ENCODE measurements at regions not wholly inside any gene's neighbourhood (a gene's known extent, or its start where the extent isn't known, plus 50 kb on each side); places are given as distances from the start of the nearest gene placed in this dataset.

- no peak for TF ChIP-seq EZH2 (IDR thresholded peaks at IDR 0.05; ENCODE audit: insufficient read depth, poor library complexity, severe bottlenecking)
- no peak for TF ChIP-seq EZH2phosphoT487 (IDR thresholded peaks at IDR 0.05; ENCODE audit: insufficient read depth, low read depth)
These were observed 504.5 kb downstream of the IRS1 start for GRCh38 chr2:226295123-226295522.

All from GM23248 (cell line).